GF-D8 (cell line): ENCODE measurements at regions not wholly inside any gene's neighbourhood (a gene's known extent, or its start where the extent isn't known, plus 50 kb on each side); places are given as distances from the start of the nearest gene placed in this dataset.

Experiments
- DNase-seq: peaks from one replicate; lab custom pipeline; 2025; lab: John Stamatoyannopoulos, UW

DNA sequence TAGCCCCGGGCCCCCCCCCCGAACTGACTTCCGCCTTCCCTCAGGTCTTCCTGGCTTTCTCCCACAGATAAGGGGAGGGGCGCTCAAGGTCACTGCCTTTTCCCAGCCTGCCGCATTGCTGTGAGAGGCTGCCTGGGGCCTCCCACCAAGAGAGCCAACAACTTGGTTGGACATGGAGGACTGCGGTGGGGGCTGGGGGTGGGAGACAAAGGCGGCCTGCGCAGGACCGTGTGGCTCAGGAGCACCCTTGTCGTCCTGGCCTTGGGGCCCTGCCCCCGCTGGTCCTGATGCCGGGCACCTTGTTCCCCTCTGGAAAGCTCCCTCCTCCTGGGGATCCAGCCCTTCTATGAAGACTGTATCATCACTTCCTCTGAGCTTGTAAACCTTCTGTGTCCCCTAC is 105.6 kb upstream of the FOXF1 start:
- DNase-seq, result no peak

GRCh38 chr16:86405319-86405718 is 105.0 kb upstream of the FOXF1 start:
- no peak for DNase-seq

DNA sequence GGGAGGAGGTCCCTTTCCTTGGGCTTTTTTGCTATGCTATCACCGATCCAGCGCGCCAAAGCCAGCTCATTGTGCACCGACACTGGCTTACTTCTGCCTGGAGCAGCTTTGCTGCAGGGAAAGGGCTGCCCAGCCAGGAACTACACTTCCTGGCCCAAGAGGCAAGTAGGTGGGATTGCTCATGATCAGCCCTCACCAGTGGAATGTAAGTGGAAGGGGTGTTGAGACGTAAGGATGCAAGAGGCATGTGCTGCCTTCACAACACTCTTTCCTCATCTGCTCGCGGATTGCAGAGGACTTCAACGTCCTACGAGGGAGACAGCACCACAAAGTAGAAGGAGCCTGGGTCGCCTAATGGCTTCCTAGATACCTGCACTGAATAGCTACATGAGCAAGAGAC is 104.3 kb upstream of the FOXF1 start:
- DNase-seq, result no peak

DNA sequence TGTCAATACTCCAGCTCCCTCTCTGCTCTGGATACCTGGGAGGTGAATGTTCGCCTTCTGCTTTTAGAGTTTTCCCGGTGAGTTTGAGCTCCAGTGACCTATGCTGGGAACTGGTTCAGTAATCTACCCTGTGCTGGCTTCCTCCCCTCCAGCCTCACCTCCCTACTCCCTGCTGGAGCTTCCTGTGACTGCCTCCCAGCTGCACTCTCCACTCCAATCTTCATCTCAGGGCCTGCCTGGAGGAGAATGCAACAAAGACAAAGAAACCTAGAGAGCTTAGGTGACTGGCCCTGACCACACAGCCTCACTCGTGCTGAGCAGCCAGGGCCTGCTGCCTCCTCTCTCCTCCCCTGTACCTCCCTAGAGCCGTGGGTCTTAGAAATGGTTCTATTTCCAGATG is 101.6 kb upstream of the FOXF1 start:
- DNase-seq, result no peak

DNA sequence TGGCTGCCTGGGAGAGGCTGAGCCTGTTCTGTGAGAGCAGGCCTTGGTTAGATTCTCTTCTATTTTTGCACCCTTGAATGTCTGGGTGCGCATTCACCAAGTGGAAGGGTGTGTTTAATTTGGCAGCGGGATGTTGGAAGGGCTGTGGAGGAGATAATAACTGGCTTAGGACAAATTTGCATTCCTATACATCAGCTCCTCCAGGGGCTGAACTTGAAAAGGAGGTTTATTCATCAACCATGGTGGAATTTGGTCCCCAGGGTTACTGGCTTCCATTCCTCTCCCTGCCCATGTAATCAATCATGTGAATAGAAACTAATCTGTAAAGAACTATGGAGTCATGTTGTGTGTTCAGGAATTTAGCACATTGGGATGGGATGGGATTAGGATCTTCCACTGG is 100.2 kb upstream of the FOXF1 start:
- DNase-seq, result no peak

- DNase-seq, result no peak
Observed at GRCh38 chr16:86410529-86410928, 99.8 kb upstream of the FOXF1 start.

GRCh38 chr16:86411897-86412296 is 98.4 kb upstream of the FOXF1 start:
- DNase-seq, result no peak

- no peak for DNase-seq
Observed at GRCh38 chr16:86414991-86415740, 95.2 kb upstream of the FOXF1 start.

- DNase-seq, result no peak
Observed at GRCh38 chr16:86418981-86419380, 91.3 kb upstream of the FOXF1 start.

DNA sequence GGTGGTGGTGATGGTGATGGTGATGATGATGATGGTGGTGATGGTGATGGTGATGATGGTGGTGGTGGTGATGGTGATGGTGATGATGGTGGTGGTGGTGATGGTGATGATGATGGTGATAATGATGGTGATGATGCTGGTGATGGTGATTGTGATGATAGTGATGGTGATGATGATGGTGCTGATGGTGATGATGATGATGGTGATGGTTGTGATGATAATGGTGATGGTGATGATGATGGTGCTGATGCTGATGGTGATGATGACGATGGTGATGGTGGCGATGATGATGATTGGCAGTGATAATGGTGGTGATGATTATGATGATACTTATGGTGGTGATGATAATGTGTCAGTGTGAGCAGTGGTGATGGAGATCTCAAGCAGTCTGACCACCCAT is 90.8 kb upstream of the FOXF1 start:
- no peak for DNase-seq

- no peak for DNase-seq
Observed at GRCh38 chr16:86421995-86422394, 88.3 kb upstream of the FOXF1 start.

DNA sequence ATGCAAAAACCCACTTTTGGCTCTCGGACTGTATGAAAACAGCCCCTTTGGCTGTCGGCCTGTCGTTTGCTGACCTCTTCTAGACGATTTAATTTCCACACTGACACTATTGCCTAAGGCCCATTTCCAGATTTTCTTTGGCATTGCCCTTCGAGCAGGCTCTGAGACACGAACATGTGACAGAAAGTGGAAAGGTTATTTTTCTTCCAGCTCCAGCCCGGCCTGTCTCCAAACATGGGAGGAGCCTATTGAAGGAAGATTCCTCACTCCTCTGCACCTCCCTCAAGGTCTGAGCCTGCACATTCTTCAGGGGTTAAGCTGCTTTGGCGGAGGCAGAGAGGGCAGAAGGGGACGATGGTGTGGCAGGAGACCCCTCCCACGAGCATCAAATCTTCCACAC is 85.9 kb upstream of the FOXF1 start:
- no peak for DNase-seq

- DNase-seq, result no peak
Observed at GRCh38 chr16:86424985-86425384, 85.3 kb upstream of the FOXF1 start.

DNA sequence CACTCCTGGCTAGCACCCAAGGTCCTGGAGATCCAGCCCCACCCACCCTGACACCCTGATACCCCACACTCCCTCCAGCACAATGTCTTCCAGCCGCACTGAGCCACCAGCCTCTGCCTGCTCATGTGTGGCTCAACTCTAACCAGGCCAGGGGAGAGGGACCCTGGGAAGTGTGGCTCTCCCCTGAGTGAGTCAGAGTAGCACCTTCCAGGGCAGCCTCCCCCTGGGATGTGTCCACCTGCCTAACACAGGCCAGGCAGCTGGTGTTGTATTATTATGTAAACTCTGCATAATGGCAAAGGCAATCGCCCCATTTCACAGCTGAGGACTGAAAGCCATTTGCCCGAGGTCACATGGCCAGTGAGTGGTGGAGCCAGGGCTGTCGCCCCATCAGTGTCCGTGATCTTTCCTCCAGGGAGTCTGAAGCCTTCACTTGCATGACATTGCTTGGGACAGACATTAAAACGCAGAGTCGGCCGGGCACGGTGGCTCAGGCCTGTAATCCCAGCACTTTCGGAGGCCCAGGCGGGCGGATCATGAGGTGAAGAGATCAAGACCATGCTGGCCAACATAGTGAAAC is 84.2 kb upstream of the FOXF1 start:
- DNase-seq, result no peak

DNA sequence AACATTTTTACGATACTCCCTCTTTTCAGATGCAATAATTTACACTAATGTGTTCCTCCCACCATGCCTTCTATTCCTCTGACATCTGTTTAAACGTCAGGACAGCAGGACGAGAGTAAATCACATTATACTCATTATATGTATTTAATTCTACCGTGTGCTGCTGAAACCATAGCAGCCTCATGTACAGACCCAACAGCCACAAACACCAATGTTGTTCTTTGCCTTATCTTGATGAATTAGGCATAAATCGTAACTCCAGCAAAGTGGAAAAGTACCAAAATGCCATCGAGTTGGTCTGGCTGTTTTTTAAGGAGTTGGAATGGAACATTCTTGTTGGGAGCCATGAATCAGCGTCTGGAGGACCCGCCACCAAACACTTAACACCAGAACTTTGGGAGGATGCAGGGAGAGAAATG is 82.9 kb upstream of the FOXF1 start:
- DNase-seq, result no peak

DNA sequence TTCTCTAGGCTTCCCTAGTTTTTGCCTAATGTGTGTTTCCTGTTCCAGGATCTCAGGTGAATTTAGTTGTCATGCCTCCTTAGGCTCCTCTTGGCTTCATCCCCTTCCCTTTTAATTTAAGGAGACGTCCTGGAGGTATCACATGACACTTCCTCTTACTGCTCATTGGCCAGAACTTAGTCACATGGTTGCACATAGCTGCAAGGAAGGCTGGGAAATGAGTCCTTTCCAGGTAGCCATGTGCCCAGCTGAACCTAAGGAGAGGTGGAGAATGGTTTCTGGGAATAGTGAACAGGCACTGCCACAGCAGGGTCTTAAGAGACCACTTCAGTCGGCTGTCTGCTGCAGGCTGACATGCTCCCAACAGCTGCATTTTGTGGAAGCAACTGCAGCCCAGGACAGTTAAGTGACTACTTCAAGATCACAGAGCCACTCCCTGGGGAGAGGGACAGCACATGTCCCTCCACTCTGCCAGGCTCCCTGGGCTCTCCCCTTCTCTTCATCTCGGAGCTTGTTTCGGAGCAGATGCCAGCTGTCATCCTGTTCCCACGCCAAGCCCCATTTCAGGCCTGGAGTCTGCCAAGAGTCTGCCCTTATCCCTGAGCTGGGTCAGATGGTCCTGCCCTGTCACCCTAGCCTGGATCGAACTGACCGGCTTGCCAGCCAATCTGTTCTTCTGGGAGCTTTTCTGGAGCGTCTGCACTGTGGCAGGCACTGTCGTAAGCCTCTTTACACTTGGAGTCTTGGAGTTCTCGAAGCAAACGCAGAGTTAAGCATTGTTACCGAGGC is 81.4 kb upstream of the FOXF1 start:
- no peak for DNase-seq

- no peak for DNase-seq
Observed at GRCh38 chr16:86429663-86430062, 80.7 kb upstream of the FOXF1 start.

- no peak for DNase-seq
Observed at GRCh38 chr16:86430814-86431213, 79.5 kb upstream of the FOXF1 start.

DNA sequence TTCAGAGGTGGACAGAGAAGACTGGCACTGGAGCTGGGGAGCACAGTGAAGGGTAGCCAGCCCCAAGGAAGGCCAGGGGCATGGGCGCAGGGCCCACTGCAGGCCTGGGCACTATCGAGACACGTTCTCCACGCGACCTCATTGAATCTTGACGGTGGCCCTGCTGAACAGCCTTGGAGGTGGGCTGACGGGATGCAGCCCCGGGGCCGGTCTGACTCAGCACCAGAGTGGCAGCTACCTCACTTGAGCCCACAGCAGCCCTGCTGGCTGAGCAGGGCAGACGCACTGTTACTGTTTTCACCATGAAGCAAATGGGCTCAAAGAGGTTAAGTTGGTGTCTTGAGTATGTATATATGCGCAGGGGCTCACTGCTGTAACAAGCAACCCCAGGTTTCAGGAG is 78.8 kb upstream of the FOXF1 start:
- no peak for DNase-seq

GRCh38 chr16:86432048-86432447 is 78.3 kb upstream of the FOXF1 start:
- no peak for DNase-seq

GRCh38 chr16:86432691-86433090 is 77.6 kb upstream of the FOXF1 start:
- no peak for DNase-seq

DNA sequence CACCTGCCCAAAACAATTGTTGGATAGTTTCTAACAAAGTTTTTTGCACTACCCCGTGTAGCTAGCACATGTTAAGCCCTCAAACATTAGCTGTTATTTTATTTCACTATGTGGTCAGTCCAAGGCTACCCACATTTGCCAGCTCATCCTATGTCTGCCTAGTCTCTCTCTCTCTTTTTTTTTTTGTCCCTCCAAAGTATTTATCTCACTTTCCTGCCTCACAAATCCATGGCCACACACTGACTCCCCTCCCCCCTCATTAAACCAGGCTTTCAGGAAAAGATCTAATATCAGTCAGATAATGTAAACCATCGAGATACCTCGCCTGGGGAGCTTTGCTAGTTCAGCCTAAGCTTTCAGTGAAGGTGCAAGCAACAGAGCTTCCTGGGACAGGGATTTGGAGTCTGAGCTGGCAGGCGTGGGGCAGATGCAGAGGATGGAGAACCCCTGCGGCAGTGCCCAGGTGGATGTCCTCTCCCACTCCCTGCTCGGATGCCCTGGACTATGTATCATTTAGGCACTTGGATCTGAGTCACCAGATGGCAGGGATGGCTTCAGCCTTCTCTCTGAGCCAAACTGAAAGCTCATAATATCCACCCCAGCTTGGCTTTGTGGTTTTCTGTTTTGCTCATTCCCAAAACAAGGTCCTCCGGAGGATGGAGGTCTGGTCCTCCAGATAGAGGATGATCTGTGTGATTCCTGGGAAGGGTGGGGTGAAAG is 73.7 kb upstream of the FOXF1 start:
- no peak for DNase-seq

DNA sequence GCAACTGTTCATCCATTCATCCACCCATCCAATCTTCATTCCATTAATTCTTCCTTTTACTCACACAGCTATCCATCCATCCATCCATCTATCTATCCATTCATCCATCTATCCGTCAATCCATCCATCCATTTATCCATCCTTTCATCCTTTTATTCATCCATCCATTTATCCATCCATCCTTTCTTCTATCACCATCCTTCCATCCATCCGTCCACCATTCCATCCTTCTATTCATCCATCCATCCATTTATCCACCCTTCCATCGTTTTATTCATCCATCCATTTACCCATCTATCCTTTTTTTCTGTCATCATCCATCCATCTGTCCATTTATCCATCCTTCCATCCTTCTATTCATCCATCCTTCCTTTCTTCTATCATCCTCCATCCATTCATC is 73.0 kb upstream of the FOXF1 start:
- no peak for DNase-seq
